DOHH2 (cell line): ENCODE measurements at regions not wholly inside any gene's neighbourhood (a gene's known extent, or its start where the extent isn't known, plus 50 kb on each side); places are given as distances from the start of the nearest gene placed in this dataset.
"Not testable (repeated sequence)": the region's sequence is repeated elsewhere in the genome, so short reads cannot be mapped to it uniquely, and the experiment has no call there.

Experiments
- H3F3A ChIP-seq: fragments of 200-600 bp; sonication (generic), shearing (Covaris generic); 2 replicates; pipeline ENCODE4 v1.6.0; 2016; ENCODE audit warnings: antibody characterized with exemption, mild to moderate bottlenecking; ENCODE audit not compliant: control insufficient read depth, insufficient read depth
- H3K27ac ChIP-seq: fragments of 200-600 bp; sonication (generic); 2 replicates; pipeline ENCODE4 v1.5.1; 2014; ENCODE audit warnings: low read depth, mild to moderate bottlenecking, low read length, moderate library complexity
- H3K27me3 ChIP-seq: fragments of 200-600 bp; sonication (generic); 2 replicates; pipeline ENCODE4 v1.6.1; 2014; ENCODE audit warnings: mild to moderate bottlenecking, low read length, mixed read lengths; ENCODE audit not compliant: control insufficient read depth
- H3K36me3 ChIP-seq: fragments of 200-600 bp; sonication (generic); 2 replicates; pipeline ENCODE4 v1.6.1; 2014; ENCODE audit warnings: mild to moderate bottlenecking, low read length, moderate library complexity, mixed read lengths; ENCODE audit not compliant: control insufficient read depth
- H3K4me1 ChIP-seq: fragments of 200-600 bp; sonication (generic); 2 replicates; pipeline ENCODE4 v1.6.1; 2014; ENCODE audit warnings: mild to moderate bottlenecking, low read length, mixed read lengths; ENCODE audit not compliant: control insufficient read depth
- H3K4me2 ChIP-seq: fragments of 200-600 bp; sonication (generic); 2 replicates; pipeline ENCODE4 v1.6.0; 2014; ENCODE audit warnings: mild to moderate bottlenecking, low read length, moderate library complexity
- H3K4me3 ChIP-seq: fragments of 200-600 bp; sonication (generic); 2 replicates; pipeline ENCODE4 v1.5.1; 2014; ENCODE audit warnings: mild to moderate bottlenecking, low read length, mixed read lengths
- H3K79me2 ChIP-seq: fragments of 200-600 bp; sonication (generic); 2 replicates; pipeline ENCODE4 v1.6.1; 2014; ENCODE audit warnings: mild to moderate bottlenecking, low read length, mixed read lengths; ENCODE audit not compliant: control insufficient read depth
- H3K9me2 ChIP-seq: fragments of 200-600 bp; sonication (generic); replicated peaks from 2 replicates; pipeline ENCODE4 v1.6.1; 2014; ENCODE audit warnings: mild to moderate bottlenecking, low read length, mixed read lengths; ENCODE audit not compliant: control insufficient read depth
- H3K9me3 ChIP-seq: fragments of 200-600 bp; sonication (generic); 2 replicates; pipeline ENCODE4 v1.6.1; 2014; ENCODE audit warnings: antibody characterized with exemption, low read length, mixed read lengths; ENCODE audit not compliant: control insufficient read depth, insufficient read depth
- H4K20me1 ChIP-seq: fragments of 200-600 bp; sonication (generic); 2 replicates; pipeline ENCODE4 v1.6.0; 2014; ENCODE audit warnings: low read depth, mild to moderate bottlenecking, antibody characterized with exemption, low read length, moderate library complexity; ENCODE audit not compliant: control insufficient read depth, insufficient read depth
- CTCF ChIP-seq: fragments of 200-600 bp; sonication (generic); IDR thresholded peaks from one replicate; pipeline ENCODE4 v1.5.1; 2014; ENCODE audit warnings: antibody characterized with exemption, mild to moderate bottlenecking, low read depth, low read length; ENCODE audit not compliant: poor library complexity, severe bottlenecking
- EZH2phosphoT487 ChIP-seq: fragments of 200-600 bp; sonication (generic); IDR thresholded peaks from 2 replicates; pipeline ENCODE4 v1.6.1; 2017; ENCODE audit warnings: borderline replicate concordance, mild to moderate bottlenecking, antibody characterized with exemption, low read length, moderate library complexity, mixed read lengths

DNA sequence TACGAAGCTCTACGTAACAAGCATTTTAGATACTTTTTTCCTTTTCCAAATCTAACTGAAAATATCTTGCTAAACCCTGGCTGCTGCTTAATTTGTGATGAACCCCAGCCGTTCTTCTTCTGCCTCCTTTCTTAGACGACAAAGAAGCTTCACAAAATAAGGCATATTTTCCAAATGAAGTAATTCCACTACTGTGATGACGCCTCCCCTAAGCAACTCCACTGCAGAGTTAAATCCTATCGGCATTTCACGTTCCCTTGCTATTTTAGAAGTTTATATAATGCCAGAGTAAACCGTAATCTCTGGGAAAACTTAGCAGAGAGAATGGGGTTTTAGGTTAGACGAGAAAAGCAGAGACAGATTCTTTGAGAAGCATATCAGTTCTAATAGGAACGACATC is 683.1 kb upstream of the SALL1 start:
- no peaks in the 10 kb centered on the region for H4K20me1 ChIP-seq
- H3K27me3 ChIP-seq = no peaks in the 10 kb centered on the region
- H3K4me1 ChIP-seq = no peaks in the 10 kb centered on the region
- H3K9me3 ChIP-seq = no peaks in the 10 kb centered on the region
- no peak overlapping the region for H3K4me3 ChIP-seq
- no peaks in the 10 kb centered on the region for H3F3A ChIP-seq
- H3K79me2 ChIP-seq = no peaks in the 10 kb centered on the region
- TF ChIP-seq CTCF = no peak
- no peak for TF ChIP-seq EZH2phosphoT487
- H3K9me2 ChIP-seq = no peaks in the 10 kb centered on the region
- H3K36me3 ChIP-seq = no peaks in the 10 kb centered on the region
- H3K4me2 ChIP-seq = no peak overlapping the region
- H3K27ac ChIP-seq = no peak overlapping the region

DNA sequence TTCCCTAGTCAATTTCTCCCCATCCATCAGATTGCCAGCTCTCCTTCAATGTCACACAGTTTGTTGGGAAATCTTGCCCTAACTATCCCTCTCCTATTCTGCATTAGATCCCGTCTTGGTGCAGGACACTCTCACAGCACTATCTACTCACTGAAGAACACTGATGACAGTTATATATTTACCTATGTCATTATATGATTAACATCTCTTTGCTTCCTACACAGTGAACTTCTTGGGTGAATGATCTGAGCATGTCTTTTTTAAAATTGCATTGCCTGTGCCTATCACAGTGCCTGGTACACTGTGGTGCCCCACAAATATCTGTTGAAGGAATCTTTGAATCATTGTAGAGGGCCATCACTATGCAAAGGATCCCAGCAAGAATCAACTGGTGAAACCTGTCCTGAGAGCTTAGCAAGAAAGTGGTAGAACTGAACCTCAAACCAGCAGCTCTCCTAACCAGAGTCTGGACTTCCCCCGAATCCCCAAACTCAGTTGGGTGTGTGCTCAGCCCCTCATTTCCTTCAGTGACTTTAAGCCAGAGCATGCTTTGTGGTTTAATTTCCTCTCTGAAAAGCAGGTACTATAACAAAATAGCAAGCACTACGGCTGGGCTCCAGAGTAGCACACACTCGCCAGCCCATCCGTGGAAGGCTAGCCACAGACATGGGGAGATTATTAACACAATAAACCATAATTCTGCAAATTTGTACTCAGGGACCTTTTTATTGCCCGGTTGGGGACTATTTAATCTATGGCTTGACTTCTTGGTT is 680.7 kb upstream of the SALL1 start:
- no peaks in the 10 kb centered on the region for H3K79me2 ChIP-seq
- H3K4me2 ChIP-seq = no peak overlapping the region
- no peaks in the 10 kb centered on the region for H3K9me2 ChIP-seq
- no peak overlapping the region for H3K27ac ChIP-seq
- H3K36me3 ChIP-seq = no peaks in the 10 kb centered on the region
- H3K9me3 ChIP-seq = no peaks in the 10 kb centered on the region
- TF ChIP-seq EZH2phosphoT487 = no peak
- no peak for TF ChIP-seq CTCF
- no peaks in the 10 kb centered on the region for H3K27me3 ChIP-seq
- H3K4me1 ChIP-seq = no peaks in the 10 kb centered on the region
- no peaks in the 10 kb centered on the region for H4K20me1 ChIP-seq
- H3F3A ChIP-seq = no peaks in the 10 kb centered on the region
- H3K4me3 ChIP-seq = no peak overlapping the region

GRCh38 chr16:51831034-51831433 is 680.0 kb upstream of the SALL1 start:
- H3K4me2 ChIP-seq, H3K27ac ChIP-seq, H4K20me1 ChIP-seq, H3K27me3 ChIP-seq, H3K9me3 ChIP-seq, H3K79me2 ChIP-seq, H3K4me1 ChIP-seq, H3K36me3 ChIP-seq, H3F3A ChIP-seq, H3K4me3 ChIP-seq, H3K9me2 ChIP-seq: not testable (repeated sequence)

- Histone ChIP-seq H3K9me3 (no peaks in the 10 kb centered on the region), H3K79me2 (no peaks in the 10 kb centered on the region), H3K27ac (no peak overlapping the region), H3K9me2 (no peaks in the 10 kb centered on the region), H3K4me1 (no peaks in the 10 kb centered on the region), H3K27me3 (no peaks in the 10 kb centered on the region), H3F3A (no peaks in the 10 kb centered on the region), H3K4me2 (no peak overlapping the region), H4K20me1 (no peaks in the 10 kb centered on the region), H3K36me3 (no peaks in the 10 kb centered on the region), H3K4me3 (no peak overlapping the region)
- TF ChIP-seq CTCF (no peak), EZH2phosphoT487 (no peak)
Observed at GRCh38 chr16:51825779-51826178, 674.7 kb upstream of the SALL1 start.
